Pulmonary artery endothelial cell (primary cell): ENCODE measurements at regions not wholly inside any gene's neighbourhood (a gene's known extent, or its start where the extent isn't known, plus 50 kb on each side); places are given as distances from the start of the nearest gene placed in this dataset.

Experiments used
- DNase-seq: peaks from one replicate; pipeline ENCODE4 v3.0.0-alpha.2; 2011; ENCODE audit warnings: low read depth, low spot score

GRCh38 chr11:23023319-23023718 is 163.0 kb upstream of the CCDC179 start:
- no peak for DNase-seq

- DNase-seq: no peak
Measured at GRCh38 chr11:23041001-23041503, 180.8 kb upstream of the CCDC179 start.

GRCh38 chr11:23058656-23059055 is 198.4 kb upstream of the CCDC179 start:
- no peak for DNase-seq

- DNase-seq: no peak
Measured at GRCh38 chr11:23063276-23063675, 203.0 kb upstream of the CCDC179 start.

GRCh38 chr11:23078289-23078971 is 218.2 kb upstream of the CCDC179 start:
- DNase-seq: no peak

- DNase-seq: no peak
Measured at GRCh38 chr11:23079382-23079813, 219.1 kb upstream of the CCDC179 start.

GRCh38 chr11:23087407-23087806 is 227.1 kb upstream of the CCDC179 start:
- no peak for DNase-seq

- no peak for DNase-seq
Measured at GRCh38 chr11:23090659-23091058, 230.4 kb upstream of the CCDC179 start.

- DNase-seq: no peak
Measured at GRCh38 chr11:23095650-23096189, 235.4 kb upstream of the CCDC179 start.

GRCh38 chr11:23097891-23098290 is 237.6 kb upstream of the CCDC179 start:
- DNase-seq: no peak

GRCh38 chr11:23099256-23099655 is 239.0 kb upstream of the CCDC179 start:
- DNase-seq: no peak

- DNase-seq: no peak
Measured at GRCh38 chr11:23100726-23101125, 240.5 kb upstream of the CCDC179 start.

GRCh38 chr11:23103416-23103815 is 243.1 kb upstream of the CCDC179 start:
- no peak for DNase-seq

- no peak for DNase-seq
Measured at GRCh38 chr11:23111527-23111926, 251.3 kb upstream of the CCDC179 start.

- DNase-seq: no peak
Measured at GRCh38 chr11:23112390-23112789, 252.1 kb upstream of the CCDC179 start.

- no peak for DNase-seq
Measured at GRCh38 chr11:23112987-23113886, 253.0 kb upstream of the CCDC179 start.

GRCh38 chr11:23113887-23114216 is 253.6 kb upstream of the CCDC179 start:
- DNase-seq: no peak

GRCh38 chr11:23123753-23124152 is 263.5 kb upstream of the CCDC179 start:
- DNase-seq: no peak

- no peak for DNase-seq
Measured at GRCh38 chr11:23124249-23124648, 264.0 kb upstream of the CCDC179 start.

- no peak for DNase-seq
Measured at GRCh38 chr11:23124996-23125395, 264.7 kb upstream of the CCDC179 start.

GRCh38 chr11:23127706-23128105 is 267.4 kb upstream of the CCDC179 start:
- DNase-seq: no peak

- DNase-seq: no peak
Measured at GRCh38 chr11:23134627-23135026, 274.4 kb upstream of the CCDC179 start.
